Sigmoid colon (tissue), 4 donors: ENCODE measurements at regions not wholly inside any gene's neighbourhood (a gene's known extent, or its start where the extent isn't known, plus 50 kb on each side); places are given as distances from the start of the nearest gene placed in this dataset.

Source experiments
- POLR2AphosphoS5 ChIP-seq, 4 donors: sonication (generic); formaldehyde crosslinking; IDR thresholded peaks; one replicate each; pipeline ENCODE4 v1.6.1; 2017; ENCODE audit warnings: antibody characterized with exemption in 4 of 4
- TF ChIP-seq, protein P1 (sequence below), 4 experiments: fragments of 450-650 bp in 3 of 4; fragments of 200-600 bp in 1 of 4; IDR thresholded peaks; one replicate each; pipeline ENCODE4 v1.5.1; 2016 to 2019; ENCODE audit warnings: antibody characterized with exemption in 4 of 4, mild to moderate bottlenecking in 3 of 4, moderate library complexity in 2 of 4

DNA sequence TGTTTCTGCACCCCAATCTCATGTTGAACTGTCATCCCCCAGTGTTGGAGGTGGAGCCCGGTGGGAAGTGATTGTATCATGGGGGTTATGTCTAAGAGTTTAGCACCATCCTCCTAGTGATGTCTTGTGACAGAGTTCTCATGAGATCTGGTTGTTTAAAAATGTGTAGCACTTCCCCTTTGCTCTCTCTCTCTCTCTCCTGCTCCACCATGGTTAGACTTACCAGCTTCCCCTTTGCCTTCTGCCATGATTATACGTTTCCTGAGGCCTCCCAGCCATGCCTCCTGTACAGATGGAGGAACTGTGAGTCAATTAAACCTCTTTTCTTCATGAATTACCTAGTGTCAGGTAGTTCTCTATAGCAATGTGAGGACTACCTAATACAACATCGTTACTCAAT is 396.9 kb upstream of the LRATD1 start:
- TF ChIP-seq POLR2AphosphoS5 (IDR thresholded peaks at IDR 0.05), result no peak
- TF ChIP-seq, protein P1, sequence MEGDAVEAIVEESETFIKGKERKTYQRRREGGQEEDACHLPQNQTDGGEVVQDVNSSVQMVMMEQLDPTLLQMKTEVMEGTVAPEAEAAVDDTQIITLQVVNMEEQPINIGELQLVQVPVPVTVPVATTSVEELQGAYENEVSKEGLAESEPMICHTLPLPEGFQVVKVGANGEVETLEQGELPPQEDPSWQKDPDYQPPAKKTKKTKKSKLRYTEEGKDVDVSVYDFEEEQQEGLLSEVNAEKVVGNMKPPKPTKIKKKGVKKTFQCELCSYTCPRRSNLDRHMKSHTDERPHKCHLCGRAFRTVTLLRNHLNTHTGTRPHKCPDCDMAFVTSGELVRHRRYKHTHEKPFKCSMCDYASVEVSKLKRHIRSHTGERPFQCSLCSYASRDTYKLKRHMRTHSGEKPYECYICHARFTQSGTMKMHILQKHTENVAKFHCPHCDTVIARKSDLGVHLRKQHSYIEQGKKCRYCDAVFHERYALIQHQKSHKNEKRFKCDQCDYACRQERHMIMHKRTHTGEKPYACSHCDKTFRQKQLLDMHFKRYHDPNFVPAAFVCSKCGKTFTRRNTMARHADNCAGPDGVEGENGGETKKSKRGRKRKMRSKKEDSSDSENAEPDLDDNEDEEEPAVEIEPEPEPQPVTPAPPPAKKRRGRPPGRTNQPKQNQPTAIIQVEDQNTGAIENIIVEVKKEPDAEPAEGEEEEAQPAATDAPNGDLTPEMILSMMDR (IDR thresholded peaks at IDR 0.05), result no peak
